OCI-M1 (cell line): ENCODE measurements at regions not wholly inside any gene's neighbourhood (a gene's known extent, or its start where the extent isn't known, plus 50 kb on each side); places are given as distances from the start of the nearest gene placed in this dataset.

Experiments used
- DNase-seq: peaks from one replicate; lab custom pipeline; 2025; lab: John Stamatoyannopoulos, UW

DNA sequence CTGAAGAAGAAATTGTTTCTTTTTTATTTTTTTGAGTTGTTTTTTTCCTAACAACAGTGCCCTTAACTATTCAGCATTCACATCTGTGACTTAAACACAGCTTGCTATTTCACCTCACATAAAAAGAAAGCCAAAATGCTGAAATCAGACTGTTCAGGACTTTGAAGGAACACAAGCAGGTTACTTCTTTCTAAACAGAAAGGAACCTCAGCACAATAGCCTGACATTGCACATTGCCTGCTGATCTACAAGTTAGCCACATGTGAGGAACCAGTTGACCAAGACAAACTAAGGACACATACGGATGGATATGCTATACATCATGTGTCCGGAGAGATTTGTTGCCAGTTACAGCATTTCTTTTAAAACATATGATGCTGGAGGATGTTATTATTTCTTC lies 331.1 kb downstream of the FSIP2 start:
- no peak for DNase-seq

DNA sequence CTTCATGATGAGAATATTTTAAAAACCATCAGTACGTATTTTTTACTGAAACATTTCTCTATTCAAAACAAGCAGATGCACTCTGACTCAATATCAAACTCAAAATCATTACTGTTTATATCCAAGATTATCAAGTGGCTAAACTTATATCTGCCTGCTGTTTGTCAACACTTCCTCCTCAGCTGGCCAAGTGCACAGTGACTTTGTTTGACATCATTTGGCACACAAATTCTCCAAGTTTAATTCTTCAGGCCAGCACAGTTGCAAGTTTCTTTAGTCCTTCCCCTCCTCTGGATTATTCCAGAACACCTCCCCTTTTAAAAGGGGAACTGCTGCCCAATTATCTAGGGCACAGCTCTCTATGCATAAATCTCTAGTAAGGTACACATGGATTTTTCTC lies 346.6 kb downstream of the FSIP2 start:
- no peak for DNase-seq

DNA sequence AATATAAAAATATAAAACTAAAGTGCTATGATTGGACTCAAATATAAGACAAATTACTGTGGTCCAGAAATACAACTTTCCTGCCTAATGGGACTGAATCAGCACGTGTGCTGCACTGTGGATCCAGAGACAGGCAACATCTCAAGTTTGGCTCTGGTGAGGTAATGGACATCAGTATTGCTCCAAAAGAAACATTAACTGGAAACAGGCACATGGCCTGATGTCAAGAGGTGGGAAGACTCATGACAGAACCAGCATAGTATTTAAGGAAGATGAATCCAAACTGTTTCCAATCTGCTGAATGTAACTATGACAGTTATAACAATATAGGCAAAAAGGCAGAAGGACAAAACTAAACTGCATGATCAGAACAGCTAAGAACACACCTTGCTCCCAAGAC lies 354.6 kb downstream of the FSIP2 start:
- no peak for DNase-seq

DNA sequence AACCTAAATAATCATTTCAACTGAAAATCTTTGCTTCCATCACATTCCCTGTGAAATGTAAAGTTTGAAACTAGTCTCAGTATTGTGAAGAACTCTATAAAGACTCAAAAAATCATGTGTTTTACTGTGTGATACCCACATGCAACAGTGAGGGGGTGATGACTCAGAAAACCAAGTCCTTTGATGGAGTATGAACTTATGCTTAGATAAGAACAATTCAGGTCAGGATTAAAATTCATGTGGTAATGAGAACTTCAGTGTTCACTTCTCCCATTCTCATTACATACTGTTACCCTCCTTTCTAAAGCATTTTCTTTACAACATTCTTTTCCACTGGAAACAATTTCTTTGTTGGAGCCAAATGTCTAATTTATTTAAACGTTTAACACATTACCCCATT lies 360.2 kb downstream of the FSIP2 start:
- peak; percentile 23 for DNase-seq

DNA sequence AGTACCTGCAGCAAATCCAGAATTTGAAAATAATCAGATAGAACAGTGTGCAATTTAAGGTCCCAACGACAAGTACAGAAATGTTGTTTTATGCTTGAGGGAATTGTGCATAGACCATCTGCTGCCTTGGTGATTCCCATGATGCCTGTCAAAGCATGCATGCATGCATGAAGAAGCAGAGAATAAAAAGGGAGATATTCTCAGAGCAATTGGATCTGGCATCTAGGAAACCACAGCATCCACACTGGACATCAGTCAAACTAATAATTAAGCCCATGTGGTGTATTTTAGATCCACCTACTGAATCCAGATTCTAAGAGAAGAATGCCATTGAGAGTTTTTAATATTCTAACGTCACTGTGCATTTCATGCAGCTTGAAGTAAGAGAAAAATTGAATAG lies 361.2 kb downstream of the FSIP2 start:
- no peak for DNase-seq

DNA sequence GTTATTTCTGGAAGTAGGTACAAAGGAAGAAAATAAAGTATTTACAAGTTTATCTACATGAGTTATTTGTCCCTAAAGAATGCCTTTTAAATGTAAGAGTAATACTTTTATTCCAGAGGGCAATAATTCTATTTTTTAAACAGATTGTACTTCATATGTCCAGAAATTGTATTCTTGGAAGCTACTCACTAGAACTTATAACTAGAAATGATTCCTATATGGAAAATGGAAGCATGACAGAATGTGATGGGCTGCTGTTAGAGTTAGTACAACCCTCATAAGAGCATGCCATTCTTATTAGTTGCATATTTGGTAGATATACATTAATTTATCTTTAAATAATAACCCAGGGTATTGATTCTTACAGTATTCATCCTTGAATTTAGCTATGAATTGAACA lies 362.0 kb downstream of the FSIP2 start:
- no peak for DNase-seq

DNA sequence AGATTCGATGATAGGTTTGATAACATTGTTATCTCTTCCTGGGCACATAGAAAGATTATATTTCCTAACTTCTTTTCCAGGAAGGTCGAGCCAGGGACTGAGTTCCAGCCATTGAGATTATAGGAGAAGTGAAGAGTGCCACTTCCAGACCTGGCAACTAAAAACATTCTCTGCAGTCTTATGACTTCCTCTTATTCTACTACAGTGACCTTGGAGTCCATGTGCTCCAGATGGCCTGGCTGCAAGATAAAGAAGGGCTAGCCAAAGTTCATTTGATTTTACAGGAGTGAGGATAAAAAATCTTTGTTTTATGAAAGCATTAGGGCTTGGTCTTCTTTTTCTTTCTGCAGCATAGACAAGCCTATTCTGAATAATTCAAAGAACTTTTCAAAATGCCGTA lies 363.0 kb downstream of the FSIP2 start:
- peak; percentile 41 for DNase-seq

DNA sequence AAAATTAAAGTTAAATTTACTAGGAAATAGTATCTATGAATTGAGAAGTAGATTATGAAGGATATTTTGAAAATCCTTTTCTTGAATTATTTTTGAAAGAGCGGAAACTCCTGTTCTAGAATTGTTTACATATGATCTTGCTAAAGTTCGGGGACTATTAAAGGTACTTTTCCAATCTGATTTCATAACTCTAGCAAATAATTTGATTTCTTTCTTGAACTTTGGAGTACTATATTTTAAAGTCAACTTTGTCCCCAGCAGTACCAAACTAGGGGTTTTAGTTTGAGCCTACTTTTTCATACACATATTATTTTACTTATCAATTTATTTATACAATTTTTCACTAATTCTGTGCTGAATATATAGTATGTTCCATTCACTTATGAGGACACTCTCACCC lies 364.7 kb downstream of the FSIP2 start:
- no peak for DNase-seq

DNA sequence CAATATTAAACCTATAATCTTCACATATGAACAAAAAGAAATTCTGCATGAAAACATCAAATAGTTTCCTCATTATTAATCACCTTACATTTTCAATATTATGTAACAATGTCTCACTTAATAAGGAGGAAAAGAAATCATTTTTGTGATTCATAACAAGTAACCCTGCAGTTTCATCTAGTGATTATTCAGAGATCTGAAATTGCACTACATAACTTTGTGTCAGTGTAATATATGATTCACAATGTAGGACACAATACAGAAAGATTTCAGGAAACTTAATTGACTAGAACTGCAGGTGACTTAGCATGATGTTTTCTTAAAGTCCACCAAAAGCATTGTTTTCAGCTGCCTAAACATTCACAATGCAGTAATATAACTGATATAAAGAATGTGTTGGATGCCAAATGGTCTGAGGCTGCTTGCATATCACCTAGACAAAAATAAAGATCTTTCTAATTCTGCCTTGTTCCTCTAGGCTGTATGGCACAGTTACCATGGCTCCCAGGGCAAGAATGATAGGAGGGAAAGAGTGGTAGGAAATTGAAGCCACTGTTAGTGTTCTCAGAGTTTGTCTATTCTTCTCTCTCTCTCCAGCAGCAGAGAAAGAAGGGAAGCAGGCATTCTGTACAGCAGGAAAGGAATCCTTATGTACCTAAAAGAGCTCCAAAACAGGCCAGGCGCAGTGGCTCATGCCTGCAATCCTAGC lies 366.6 kb downstream of the FSIP2 start:
- no peak for DNase-seq

DNA sequence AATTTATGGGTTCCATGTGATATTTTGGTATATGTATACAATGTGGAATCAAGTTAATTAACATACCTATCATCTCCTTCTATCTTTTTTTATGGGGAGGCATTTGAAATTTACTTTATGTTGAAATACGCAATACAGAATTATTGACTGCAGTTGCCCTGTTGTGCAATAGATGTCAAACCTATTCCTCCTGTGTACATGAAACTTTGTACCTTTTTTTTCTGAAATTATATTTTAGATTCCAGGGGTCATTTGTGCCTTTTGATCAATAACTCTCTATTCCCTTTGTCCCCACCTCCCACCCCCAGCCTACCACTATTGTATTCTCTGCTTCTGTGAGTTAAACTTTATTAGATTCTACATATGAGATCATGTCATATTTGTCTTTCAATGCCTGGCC lies 369.9 kb downstream of the FSIP2 start:
- no peak for DNase-seq

DNA sequence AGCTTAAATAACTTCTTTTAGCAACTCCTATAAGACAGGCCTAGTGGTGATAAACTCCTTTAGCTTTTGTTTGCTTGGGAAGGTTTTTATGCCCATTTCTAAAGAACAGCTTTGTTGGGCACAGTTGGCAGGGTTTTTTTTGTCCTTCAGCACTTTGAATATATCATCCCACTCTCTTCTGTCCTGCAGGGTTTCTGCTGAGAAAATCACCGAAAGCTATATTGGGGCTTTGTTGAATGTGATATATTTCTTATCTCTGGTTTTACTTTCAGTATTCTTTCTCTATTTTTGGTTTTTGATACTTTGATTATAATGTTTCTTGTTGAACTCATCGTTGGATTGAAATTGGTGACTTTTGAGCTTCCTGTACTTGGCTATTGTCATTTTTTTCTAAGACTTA lies 372.8 kb upstream of the ZC3H15 start:
- no peak for DNase-seq

DNA sequence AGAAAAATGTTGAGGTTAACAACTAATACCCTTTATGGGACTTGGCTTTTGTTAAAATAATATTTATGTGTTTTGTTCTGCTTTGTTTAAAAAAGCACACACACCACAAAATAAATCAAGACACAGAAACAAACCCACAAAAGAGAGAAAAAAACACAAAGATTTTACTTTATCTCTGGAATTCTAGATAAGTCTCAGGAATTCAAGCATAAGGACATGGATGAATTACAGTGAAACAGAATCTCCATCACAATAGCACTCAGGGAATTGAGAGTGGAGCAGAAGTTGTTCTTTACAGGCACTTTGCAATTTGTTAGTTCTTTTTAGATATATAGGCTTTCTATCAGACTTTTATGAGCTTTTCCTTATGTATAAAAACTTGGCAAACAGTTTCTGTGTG lies 360.9 kb upstream of the ZC3H15 start:
- DNase-seq = no peak

DNA sequence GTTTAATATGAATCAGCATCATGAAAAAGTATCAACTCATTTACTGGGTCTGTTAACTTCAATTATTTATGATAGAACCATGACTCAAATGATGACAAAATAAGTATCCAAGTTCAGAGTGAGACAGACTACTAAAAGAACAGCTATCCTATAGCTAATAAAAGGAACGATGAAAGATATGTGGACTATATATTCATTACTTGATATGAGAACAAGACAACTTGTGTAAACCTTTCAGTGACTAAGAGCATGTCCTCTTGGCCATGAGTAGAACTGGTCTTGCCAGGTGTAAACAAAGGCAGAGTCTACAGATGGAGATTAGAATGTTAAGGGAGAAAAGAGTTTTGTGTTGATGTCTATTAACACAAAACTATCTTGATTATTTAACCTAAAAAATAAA lies 360.4 kb upstream of the ZC3H15 start:
- DNase-seq = no peak

DNA sequence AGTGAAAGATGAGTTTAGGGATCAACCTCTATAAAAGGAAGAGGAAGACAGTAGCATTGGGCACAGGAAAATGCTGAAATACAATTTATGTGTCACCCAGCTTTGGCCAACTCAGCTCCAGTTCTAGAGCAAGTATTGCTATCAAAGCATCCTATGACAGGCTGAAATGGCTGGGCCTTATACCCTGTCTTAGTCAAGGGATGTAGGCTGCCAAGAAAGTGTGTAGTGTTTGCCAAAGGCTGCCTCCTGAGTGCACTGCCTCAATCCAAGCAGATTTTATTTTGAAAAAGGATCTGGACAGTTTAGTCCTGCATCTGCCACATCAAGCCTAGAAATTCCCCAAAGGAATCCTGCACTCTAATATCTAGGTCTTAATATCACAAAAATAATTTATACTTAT lies 359.9 kb upstream of the ZC3H15 start:
- no peak for DNase-seq

DNA sequence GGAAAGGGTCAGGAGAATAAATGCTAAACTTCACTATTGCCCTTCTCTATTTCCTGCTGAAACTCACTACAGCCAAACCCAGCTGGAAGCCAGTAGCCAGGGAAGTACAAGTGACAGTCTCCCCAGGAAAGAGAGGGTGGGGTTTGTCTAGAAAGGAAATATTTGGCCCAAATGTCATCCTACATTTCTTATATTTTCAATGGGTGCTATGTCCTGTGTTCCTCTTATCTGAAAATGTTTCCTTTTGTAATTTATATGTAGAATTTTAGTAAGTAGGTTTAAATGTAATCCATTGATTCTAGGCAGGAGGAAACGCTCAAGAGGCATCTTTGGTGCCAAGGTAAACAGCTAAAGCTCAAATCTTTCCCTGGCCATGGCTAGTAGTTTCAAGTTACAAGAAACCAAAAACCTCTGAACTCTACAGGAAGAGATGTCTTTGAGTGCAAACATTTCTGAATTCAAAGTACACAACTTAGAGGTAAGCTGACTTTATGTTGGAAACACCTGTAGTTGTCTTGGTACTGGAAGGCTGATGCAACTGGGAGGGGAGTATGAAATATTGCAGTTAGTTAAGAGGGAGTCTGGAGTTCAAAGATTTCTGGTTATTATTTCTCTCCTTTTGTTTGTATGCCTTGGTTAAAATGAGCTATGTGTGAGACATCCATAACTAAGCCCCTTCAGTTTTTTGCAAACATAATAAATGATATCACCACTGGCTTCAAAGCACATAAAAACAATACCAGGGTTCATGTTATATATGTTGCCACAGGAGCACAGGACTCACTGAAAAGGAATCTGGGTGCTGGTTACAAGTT lies 356.1 kb upstream of the ZC3H15 start:
- DNase-seq = no peak

DNA sequence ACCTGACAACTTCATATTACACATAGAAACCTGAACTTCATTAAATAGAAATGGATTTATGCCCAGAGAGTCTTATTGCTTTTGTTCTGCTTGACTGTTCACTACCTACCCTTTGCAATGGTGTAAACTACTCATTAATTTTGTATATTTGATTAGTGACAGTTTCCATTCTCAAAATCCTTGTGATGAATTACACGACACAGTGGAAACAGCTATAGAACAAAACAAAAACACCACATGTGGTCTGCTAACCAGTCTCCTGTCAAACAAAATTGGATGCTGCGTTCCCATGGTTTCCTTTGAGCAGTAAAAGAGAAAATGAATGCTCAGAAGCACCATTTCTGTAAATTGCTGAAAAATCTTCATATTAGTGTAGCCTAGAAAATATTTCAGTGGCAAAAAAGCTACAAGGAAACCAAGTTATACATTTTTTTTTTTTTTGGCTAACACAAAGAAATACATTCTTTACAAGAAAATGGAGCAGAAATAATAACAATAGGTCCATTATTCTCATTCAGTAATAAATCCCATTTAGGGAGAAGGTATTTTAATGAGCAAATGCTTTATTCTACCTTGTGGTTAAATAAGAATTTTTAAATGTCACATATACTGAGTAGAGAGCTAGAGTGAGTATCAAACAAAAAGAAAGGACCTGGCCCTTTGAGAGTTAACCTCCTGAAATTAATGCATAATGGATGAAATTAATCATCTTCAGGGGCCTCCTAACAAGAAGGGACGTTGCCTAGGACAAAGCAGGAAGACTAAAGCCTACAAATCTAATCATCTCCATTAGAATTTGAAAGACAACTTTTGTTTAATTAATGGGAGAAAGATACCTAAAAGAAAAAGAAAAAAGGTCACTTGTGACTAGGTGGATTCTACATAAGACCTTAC lies 355.1 kb upstream of the ZC3H15 start:
- no peak for DNase-seq

DNA sequence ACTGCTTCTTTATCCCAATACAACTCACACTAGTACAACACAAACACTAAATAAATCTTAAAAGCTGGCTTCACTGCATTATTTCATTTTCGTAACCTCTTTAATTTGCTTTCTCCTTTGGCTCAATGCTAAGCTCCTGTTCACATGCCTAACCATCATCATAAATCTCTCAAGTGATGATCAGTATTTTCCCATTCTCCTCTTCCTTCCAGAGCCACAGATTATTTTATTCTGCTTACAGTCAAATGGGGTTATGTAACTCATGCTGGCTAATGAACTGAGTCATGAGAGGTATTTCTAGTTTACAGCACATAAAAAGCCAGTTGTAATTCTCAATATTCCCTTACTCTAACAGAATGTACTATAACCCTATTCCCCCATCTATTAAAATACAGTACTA lies 350.4 kb upstream of the ZC3H15 start:
- no peak for DNase-seq

DNA sequence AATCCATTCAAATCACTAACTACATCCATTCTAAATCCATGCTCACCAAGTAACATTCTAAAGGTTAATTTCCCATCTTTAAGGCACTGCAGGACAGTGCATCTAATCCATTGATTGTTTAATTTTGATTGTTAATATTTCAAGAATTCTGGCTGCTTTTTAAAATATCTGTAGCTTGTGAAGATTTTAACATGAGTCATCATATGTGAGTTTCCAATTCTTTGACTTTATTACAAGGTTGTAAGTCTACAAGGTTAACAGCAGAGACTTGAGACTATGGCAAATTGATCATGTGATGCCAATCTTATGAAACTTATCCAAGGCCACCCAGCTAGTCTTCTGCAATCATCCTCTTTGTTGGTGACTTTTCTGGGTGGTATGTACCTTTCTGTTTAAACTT lies 349.2 kb upstream of the ZC3H15 start:
- no peak for DNase-seq

DNA sequence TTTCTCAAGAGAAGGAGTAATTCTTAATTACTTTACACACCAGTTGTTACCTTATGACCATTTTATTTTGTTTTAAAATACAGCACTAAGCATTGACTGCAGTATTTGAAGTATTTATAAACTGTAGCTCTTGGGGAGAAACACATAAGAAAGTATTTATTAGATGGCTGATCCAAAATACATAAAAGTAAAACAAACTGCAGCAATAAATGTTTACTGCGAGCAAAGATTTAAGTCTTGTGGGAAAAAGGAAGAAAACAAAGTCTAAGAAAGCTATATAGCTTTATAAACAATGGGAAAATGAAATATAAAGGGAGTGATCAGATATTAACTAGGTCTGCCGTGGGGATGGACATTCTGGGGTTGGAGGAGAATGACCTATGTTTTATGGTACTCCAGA lies 347.2 kb upstream of the ZC3H15 start:
- DNase-seq = no peak

DNA sequence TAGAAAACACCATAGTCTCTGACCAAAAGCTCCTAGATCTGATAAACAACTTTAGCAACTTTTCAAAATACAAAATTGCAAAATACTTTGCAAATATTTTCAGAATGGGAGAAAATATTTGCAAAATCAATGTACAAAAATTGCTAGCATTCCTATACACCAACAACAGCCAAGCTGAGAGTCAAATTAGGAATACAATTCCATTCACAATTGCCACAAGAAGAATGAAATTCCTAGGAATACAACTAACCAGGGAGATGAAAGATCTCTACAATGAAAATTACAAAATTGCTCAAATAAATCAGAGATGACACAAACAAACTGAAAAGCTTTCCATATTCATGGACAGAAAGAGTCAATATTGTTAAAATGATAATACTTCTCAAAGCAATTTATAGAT lies 327.0 kb upstream of the ZC3H15 start:
- no peak for DNase-seq

DNA sequence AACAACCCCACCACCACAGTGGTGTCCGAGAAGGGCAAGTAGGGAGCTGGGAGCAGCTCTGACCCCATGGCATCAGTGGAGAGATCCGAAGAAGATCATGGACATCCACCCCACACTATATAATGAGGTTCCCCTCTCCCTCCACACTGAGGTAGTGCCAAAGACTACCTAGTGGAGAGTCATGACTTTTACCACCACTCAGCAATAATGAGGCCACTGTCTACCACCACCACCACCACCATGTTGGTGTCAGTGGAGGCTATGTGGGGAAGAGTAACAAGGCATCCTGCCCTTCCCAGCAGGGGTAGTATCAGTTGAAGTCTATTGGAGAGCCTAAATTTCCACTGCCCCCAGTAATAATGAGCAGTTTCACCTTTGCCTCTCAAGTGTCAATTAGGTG lies 321.7 kb upstream of the ZC3H15 start:
- no peak for DNase-seq

DNA sequence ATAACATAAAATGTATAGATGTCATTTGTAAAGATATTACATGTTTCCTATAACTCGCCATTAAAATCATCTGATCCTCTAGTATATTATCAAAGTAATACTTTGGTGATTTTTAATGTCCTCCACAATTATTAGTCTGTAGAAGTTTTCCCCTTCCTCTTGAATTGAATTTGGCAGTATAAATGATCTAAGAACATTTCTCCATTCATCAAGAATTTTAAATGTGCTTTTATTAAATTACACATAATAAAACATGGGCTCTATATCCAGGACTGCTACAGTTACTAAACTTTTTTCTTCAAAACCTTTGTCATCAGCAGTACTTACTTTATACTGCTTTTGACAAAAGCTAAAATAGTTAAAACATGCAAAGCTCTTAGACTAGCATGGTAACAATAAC lies 315.4 kb upstream of the ZC3H15 start:
- no peak for DNase-seq

DNA sequence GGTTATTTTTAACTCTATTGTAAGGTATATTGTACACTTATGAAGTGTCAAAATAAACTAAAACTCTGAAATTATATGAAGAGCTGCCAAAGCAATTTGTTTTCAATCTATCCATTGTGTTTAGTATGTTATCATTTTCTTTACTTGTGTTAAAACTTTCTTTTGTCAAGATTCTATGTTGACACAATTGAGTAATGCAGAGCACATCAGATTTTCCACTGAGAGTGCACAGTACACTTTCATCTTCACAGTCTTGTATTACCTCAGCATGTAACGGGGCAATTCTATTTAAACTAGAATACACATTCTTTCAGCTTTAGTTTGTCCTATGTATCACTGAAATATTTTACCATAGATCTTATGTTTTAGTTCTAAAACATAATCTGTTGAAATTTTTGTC lies 304.4 kb upstream of the ZC3H15 start:
- no peak for DNase-seq
